HG02678 (cell line): ENCODE measurements at regions not wholly inside any gene's neighbourhood (a gene's known extent, or its start where the extent isn't known, plus 50 kb on each side); places are given as distances from the start of the nearest gene placed in this dataset.
"Not testable (repeated sequence)": the region's sequence is repeated elsewhere in the genome, so short reads cannot be mapped to it uniquely, and the experiment has no call there.

ENCODE experiments used
- ATAC-seq: cut with Tn5 transposase; IDR thresholded peaks from one replicate; pipeline ENCODE4 v1.9.1; 2021; ENCODE audit warnings: mild to moderate bottlenecking, moderate library complexity; ENCODE audit not compliant: unreplicated experiment

DNA sequence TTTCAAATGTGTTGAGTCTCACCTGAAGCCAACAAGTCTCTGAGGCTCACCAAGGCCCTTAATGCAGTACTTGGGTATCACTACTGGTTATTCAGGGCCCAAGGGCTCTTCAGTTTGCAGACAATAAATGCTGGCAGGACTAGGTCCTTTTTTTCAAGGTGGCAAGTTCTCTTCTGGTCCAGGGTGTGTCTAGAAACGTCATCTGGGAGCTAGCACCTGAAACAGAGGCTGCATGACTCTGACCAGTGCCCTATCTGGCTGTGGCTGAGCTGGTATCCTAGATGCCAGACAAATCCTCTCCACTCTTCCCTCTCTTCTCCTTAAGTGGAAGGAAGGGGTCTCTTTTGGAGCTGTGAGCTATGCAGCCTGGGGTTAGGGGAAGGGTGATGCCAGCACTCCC, 276.8 kb downstream of the PYDC2 start:
- ATAC-seq: no peak

DNA sequence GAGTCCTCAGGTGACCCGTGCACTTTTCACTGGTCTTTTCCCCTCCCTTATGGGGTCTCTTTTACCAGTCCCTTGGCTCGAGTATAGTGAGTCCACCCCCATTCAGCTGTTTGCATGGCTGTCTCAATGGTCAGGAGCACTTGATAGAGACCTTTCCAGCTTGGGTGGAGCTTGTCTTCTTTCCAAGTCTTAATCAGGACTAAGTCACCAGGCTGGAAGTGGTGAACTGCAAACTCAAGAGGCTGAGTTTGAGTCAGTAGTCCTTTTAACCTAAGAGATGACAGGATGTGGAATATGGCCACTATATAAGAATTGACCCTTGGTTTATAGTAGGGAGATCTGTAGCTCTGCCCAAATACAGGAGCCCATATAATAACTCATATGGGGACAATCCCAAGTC, 279.7 kb downstream of the PYDC2 start:
- no peak for ATAC-seq

DNA sequence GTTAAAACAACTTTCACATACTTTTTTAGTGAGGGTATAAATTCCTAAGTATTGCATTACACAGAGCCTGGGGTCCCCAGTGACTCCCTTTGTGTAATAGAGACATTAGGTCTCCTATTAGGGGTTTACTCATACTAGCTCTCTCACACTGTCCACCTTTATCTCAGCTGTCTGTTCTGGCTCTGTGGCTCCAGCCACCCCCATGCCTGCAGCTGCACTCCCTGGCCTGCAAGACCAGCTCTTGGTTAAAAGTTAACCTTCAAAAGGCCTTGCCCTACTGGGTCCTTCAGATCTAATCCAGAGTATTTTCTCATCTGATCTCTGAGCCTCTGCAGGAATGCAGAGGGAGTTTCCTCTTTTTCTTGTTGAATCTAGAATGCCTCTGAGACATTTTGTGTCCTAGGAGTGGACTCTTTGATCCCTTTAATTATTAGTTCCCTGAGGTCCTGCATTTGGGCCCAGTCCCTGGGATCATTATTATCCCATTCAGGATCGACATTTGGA, 280.9 kb downstream of the PYDC2 start:
- ATAC-seq: not testable (repeated sequence)

DNA sequence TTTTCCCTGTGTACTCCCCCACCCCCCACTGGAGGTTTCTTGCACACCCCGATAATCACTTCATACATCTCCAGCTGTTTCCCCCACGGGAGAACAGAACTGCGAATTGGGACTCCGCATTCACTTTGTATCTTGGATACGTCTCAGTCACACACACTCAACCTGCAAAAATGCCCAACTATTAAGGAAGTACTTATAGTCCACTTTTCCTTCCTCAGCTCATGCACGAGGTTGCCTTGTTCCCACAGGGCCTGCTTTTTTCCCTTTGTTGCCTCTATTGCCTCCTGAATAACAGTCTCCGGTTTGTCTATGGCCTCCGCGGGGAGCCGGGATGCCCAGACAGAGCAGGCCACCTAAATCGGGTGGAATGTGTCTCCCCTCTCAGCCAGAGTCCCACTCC, 282.3 kb downstream of the PYDC2 start:
- ATAC-seq: no peak

DNA sequence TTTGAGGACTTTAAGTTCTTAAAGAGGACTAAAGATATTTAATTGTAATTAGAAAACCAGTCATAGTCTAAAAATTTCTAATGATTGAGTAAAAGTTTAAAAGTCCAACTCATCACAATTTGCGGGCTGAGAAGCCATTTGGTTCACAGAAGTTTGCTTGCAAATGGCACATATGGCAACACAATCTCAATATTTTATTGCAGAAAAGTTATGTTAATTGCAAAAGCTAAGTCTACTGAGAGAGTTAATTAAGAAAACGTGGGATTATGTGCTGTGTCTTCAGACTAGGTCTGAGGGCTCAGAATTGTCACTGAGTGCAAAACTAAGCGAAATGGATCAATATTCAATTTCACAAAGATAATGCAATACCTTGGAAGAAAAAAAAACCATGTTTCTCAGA, 289.7 kb downstream of the PYDC2 start:
- no peak for ATAC-seq

GRCh38 chr3:191753196-191753595, 292.2 kb downstream of the PYDC2 start:
- ATAC-seq: no peak

GRCh38 chr3:191761906-191762305, 300.9 kb downstream of the PYDC2 start:
- no peak for ATAC-seq

DNA sequence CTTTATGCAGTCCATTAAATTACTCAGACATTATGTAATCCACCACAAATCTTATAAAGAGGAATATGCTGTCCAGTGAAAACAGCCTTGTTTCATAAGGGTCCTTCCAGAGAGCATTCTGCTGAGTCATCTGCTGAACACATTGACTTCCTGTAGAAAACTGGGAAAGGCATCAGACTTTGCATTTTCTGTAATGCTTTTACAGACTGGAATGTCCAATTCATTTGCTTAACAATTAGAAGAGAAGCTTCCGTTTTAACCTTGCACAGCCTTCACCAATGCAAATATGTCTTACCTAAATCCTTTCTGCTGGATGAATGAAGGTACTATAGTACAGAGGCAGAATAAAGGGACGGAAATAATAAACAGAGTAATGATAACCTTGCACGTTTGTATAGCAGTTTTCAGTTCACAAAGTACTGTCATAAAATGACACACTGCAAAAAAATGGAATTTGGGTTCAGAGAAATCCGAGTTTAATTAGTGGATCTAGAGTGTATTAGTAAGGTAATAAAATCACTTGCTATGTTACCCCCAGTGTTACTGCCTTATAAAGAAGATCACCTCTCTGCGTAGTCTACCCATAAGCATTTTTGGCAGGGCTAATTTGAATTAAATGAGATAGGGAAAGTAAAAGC, 301.5 kb downstream of the PYDC2 start:
- ATAC-seq: no peak

DNA sequence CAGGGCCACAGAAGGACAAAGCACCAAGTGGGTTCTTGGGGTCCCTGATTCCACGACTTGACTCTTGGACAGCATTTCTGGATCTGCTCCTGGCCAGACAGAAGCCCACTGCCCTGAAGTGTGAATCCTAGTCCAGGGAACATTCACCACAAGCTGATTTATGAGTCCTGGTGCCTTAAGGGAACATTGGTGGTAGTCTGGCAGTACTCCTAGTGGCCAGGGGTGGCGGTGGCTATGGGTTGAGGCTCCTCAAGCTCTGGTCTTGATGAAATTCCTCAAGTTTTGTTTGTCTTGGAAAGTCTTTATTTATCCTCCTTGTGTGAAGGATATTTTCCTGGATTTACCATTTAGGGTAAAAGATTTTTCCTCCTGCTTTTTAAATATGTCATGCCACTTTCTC, 307.5 kb downstream of the PYDC2 start:
- ATAC-seq: no peak

GRCh38 chr3:191770541-191770940, 309.6 kb downstream of the PYDC2 start:
- ATAC-seq: no peak

GRCh38 chr3:191774485-191774884, 313.5 kb downstream of the PYDC2 start:
- no peak for ATAC-seq

DNA sequence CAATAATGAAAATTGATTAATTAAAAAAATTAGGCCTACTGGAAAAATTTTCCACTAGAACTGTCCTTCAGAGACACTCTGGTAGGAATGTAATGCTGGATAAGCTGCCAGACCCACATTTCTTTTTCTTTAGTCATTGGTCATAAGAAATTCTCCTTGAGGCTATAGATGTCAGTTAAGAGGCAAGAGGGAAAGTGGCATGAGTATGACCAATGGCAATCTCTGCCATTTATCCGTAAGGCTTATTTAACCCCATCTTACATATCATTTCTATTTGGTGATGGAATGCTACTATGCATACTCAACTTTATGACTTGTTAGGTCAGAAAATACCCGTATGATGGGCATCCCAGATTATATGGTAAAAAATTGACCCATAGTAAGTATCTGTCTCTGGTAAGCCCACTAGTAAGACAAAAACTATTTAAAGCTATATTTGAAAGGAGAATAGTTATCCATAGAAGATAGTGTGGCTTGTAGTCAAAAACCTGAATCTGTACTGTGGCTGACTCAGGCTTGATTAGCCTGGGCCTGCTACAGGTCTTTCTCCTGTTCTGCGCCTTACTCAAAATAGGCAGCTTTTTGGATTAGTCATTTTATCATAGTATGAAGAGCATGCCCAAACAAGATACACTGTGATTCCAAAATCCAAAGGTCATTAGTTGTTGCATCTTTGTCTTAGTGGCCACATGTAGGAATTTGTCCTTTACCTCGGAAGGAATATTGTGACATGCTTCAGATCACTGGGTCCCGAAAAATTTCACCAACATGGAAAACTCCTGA, 314.7 kb downstream of the PYDC2 start:
- ATAC-seq: no peak

DNA sequence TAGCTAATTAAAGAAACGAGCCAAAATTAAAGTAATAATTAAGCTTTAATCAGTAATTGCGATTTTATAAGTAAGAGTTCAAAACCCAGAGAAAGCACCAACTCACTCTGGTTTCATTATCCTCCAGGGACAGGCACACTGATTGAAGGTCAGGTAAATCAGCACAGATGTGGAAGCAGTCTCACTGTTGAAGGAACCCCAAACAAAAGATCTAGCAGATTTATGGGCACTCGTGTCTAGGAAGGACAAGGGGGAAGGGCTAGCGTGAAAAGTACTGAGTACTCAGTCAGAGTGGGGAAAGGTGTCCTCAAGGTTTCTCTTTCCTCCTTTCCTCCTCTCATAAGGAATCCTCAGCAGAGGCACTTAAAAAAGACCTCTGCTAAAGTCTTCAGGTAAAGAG, 320.1 kb downstream of the PYDC2 start:
- ATAC-seq: no peak

DNA sequence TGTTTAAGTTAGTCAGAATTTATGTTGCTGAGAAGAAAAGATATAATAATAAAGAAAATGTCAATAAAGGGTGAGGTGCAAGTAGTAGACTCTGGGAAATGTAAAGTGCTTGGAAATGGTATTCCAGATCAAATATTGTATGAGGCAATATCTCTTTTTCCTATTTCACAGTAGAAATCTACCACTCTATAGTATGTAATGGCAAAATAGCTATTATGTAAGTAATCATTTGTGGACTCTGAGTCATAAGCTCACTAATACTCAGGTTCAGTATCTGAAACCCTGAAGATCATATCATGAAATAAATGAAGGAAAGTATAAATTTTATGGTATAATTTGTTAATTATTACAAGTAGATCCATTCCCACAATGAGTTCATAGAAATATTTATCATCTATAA, 322.1 kb downstream of the PYDC2 start:
- no peak for ATAC-seq

- ATAC-seq: no peak
Measured at GRCh38 chr3:191790934-191791333, 330.0 kb downstream of the PYDC2 start.

GRCh38 chr3:191792580-191792979, 331.6 kb downstream of the PYDC2 start:
- no peak for ATAC-seq

DNA sequence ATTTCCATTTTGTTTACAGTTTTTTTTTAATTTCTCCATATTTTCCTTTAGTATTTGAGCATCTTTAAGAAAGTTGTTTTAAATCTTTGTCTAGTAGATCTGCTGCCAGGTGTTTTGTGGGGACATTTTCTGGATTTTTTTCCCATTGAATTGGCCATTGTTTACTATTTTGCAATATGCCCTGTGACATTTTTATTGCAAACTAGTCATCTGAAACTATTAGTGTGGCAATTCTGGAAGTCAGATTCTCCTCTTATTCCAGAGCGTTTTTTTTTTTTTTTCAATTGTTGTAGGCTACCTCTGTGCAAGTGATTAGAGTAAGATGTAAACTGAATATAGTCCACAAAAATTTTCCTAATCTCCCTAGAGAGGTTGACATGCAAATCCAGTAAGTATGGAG, 334.2 kb downstream of the PYDC2 start:
- no peak for ATAC-seq

- no peak for ATAC-seq
Measured at GRCh38 chr3:191797271-191797670, 336.3 kb downstream of the PYDC2 start.

DNA sequence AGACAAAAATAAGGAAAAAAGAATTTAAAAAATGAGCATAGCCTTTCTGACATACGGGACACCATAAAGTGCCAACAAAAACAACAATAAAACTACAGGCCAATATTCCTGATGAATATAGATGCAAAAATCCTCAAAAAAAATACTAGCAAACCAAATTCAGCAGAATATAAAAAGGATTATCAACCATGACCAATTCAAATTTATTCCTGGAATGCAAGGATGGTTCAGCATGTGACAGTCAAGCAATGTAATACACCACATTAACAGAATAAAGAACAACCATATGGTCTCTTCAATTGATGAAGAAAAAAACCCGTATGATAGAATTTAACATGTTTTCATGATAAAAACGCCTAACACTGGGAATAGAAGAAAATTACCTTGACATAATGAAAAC, 341.7 kb downstream of the PYDC2 start:
- no peak for ATAC-seq

DNA sequence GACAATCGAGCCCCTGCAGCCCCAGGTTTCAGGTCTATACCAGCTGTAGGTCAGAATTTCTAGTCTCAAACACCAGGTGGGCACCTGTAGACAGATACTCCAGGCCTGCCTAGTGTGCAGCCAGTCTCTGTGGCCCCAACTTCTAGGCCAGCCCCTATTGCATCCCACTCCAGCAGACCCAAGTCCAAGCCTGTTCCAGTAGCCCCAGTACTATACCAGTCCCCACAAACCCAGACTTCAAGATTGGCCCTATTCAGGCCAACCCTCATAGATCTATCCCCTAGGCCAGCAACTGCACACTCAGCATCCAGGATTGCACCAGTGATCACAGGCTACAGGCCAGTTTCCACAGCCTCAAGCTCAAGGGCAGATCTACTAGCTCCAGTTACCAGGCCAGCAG, 344.0 kb downstream of the PYDC2 start:
- no peak for ATAC-seq

DNA sequence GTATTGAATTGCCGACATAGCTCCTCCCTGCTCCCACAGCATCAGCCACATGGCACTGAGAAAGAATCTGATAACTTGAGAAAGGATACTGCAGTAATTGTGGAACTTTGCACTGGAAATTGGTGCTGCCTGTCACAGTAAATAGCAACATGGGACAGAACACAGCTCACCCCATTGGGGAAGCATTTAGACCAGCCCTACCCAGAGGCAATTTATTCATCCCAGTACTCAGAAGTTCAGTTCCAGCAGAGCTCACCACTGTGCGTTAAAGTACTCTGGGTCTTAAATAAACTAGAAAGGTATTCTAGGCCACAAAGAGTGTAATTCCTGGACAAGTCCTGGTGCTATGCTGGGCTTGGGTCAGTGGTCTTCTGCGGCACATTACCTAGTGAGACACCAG, 347.1 kb downstream of the PYDC2 start:
- no peak for ATAC-seq

- ATAC-seq: no peak
Measured at GRCh38 chr3:191809326-191809949, 348.5 kb downstream of the PYDC2 start.
